Esophagus muscularis mucosa (tissue), 4 donors: ENCODE measurements at regions not wholly inside any gene's neighbourhood (a gene's known extent, or its start where the extent isn't known, plus 50 kb on each side); places are given as distances from the start of the nearest gene placed in this dataset.

Experiments used
- CTCF ChIP-seq, 3 experiments: fragments of 200-600 bp in 2 of 3; fragments of 450-650 bp in 1 of 3; sonication (generic) in 2 of 3; IDR thresholded peaks; one replicate each; pipeline ENCODE4 v1.5.1; 2017 to 2019; ENCODE audit warnings: antibody characterized with exemption in 3 of 3, mild to moderate bottlenecking in 2 of 3, moderate library complexity in 1 of 3
- EP300 ChIP-seq: sonication (generic); formaldehyde crosslinking; IDR thresholded peaks from one replicate; pipeline ENCODE4 v1.6.1; 2017; ENCODE audit warnings: antibody characterized with exemption
- POLR2A ChIP-seq: fragments of 450-650 bp; IDR thresholded peaks from one replicate; pipeline ENCODE4 v1.6.1; 2017; ENCODE audit warnings: antibody characterized with exemption, moderate library complexity, mild to moderate bottlenecking, low read depth
- POLR2AphosphoS5 ChIP-seq, 2 donors: sonication (generic); formaldehyde crosslinking; IDR thresholded peaks; one replicate each; pipeline ENCODE4 v1.6.1; 2017; ENCODE audit warnings: antibody characterized with exemption in 2 of 2

GRCh38 chr4:155047755-155048154 is 160.7 kb upstream of the NPY2R start:
- TF ChIP-seq CTCF (IDR thresholded peaks at IDR 0.05), result no peak
- no peak for TF ChIP-seq POLR2A
- no peak for TF ChIP-seq POLR2AphosphoS5 (IDR thresholded peaks at IDR 0.05)
- no peak for TF ChIP-seq EP300
